ENCODE measurements at regions not wholly inside any gene's neighbourhood (a gene's known extent, or its start where the extent isn't known, plus 50 kb on each side); places are given as distances from the start of the nearest gene placed in this dataset.

DNA sequence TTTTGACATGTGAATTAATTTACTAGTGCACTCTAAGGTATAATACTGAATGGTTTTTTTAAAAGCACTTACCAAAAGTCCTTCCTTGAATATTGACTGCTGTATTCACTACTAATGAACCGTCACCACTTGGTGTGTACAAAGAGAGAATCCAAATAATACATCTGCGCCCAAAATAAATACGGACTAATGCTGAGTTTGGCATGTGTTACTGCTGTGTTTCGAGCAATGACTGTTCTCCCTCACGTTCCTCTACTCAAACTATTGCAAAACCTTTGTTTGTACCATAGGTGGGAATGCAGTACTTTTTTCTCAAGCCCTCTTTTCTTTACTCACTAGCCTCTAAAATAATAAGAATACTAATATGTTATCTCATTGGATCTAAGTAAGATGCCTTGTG lies 305.5 kb downstream of the QKI start:
- no peak overlapping the region for H3K4me3 ChIP-seq
- TF ChIP-seq POLR2AphosphoS5 (IDR thresholded peaks at IDR 0.05) = no peak
- TF ChIP-seq, protein P1, sequence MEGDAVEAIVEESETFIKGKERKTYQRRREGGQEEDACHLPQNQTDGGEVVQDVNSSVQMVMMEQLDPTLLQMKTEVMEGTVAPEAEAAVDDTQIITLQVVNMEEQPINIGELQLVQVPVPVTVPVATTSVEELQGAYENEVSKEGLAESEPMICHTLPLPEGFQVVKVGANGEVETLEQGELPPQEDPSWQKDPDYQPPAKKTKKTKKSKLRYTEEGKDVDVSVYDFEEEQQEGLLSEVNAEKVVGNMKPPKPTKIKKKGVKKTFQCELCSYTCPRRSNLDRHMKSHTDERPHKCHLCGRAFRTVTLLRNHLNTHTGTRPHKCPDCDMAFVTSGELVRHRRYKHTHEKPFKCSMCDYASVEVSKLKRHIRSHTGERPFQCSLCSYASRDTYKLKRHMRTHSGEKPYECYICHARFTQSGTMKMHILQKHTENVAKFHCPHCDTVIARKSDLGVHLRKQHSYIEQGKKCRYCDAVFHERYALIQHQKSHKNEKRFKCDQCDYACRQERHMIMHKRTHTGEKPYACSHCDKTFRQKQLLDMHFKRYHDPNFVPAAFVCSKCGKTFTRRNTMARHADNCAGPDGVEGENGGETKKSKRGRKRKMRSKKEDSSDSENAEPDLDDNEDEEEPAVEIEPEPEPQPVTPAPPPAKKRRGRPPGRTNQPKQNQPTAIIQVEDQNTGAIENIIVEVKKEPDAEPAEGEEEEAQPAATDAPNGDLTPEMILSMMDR (IDR thresholded peaks at IDR 0.05) = no peak
- no peak for TF ChIP-seq EP300 (IDR thresholded peaks at IDR 0.05)
- TF ChIP-seq POLR2A (IDR thresholded peaks at IDR 0.05) = no peak
- WGBS = 71% methylated on average over 5 of the region's 5 CpGs
- DNase-seq (ENCODE audit: low spot score in 2 of 2) = no peak
- no peaks in the 10 kb centered on the region for H3K9me3 ChIP-seq
- H3K27me3 ChIP-seq = no peaks in the 10 kb centered on the region
- no peaks in the 10 kb centered on the region for H3K36me3 ChIP-seq
- no peaks in the 10 kb centered on the region for H3K4me1 ChIP-seq
- no peak overlapping the region for H3K27ac ChIP-seq

DNA sequence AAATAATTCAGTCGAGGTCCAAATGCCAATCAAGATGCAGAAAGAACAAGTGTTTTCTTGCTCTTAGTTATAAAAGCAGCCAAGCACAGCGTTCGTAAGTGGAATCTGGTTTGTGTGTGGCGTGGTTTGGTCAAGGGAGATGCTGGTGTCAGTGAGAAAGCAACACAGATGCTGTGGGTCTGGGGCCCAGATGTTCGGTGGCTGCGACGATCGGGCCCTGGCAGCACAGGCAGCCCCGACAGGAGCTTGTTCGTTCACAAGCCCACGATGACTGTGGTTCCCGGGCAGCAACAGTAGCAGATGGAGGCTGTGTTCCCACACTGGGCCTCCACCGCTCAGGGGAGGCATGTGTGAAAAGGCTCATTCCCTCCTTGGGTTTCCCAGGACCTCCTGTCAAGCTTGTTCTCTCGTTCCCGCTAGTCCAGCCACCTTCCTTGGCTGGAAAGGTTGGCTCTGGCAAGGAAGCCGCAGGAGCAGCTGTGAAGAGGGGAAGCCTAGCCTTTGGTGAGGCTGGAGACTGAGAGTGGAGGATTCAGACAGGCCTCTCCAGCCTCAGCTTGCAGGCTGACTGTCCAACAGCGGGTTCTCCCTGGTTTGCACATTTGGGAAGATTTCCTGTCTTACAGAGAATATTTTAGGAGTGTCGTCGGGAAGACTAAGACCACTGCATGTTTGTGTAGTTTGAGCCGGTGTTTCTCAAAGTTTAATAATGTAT lies 304.7 kb downstream of the QKI start:
- H3K9me3 ChIP-seq = no peaks in the 10 kb centered on the region
- H3K27ac ChIP-seq = no peak overlapping the region
- TF ChIP-seq, protein P1 (IDR thresholded peaks at IDR 0.05) = no peak
- TF ChIP-seq POLR2A (IDR thresholded peaks at IDR 0.05) (no peak), EP300 (IDR thresholded peaks at IDR 0.05) (no peak), POLR2AphosphoS5 (IDR thresholded peaks at IDR 0.05) (no peak)
- WGBS = 68% methylated on average over 15 of the region's 20 CpGs
- DNase-seq (ENCODE audit: low spot score in 2 of 2) = no peak
- no peak overlapping the region for H3K4me3 ChIP-seq
- H3K36me3 ChIP-seq = no peaks in the 10 kb centered on the region
- no peaks in the 10 kb centered on the region for H3K4me1 ChIP-seq
- H3K27me3 ChIP-seq = no peaks in the 10 kb centered on the region

DNA sequence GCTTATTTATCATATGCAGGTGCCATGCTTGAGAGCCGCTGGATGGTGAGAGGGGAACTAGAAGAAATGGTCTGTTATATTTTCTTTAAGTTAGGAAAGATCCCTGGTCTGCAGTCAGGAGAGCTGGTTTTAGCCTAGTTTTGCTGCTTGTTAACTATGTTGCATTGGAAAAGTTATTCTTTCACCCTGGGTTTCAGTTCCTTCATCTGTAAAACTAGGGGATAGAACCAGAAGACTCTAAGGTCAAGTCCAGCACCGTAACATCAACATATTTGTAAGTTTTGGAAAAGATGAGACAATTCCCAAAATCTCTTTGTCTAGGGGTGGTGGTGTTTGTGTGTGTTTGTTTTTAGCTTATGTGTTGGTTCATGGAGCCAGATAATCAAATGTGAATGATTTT lies 304.0 kb downstream of the QKI start:
- no peak for DNase-seq (ENCODE audit: low spot score in 2 of 2)
- Histone ChIP-seq H3K4me1 (peaks cover 3% of the 10 kb centered on the region), H3K27ac (no peak overlapping the region), H3K9me3 (no peaks in the 10 kb centered on the region), H3K36me3 (no peaks in the 10 kb centered on the region), H3K27me3 (no peaks in the 10 kb centered on the region), H3K4me3 (no peak overlapping the region)
- TF ChIP-seq, protein P1 (IDR thresholded peaks at IDR 0.05) = no peak
- TF ChIP-seq POLR2A (IDR thresholded peaks at IDR 0.05) = no peak
- TF ChIP-seq POLR2AphosphoS5 (IDR thresholded peaks at IDR 0.05) = no peak
- TF ChIP-seq EP300 (IDR thresholded peaks at IDR 0.05) = no peak
- WGBS = 91% methylated on average over 2 of the region's 2 CpGs

DNA sequence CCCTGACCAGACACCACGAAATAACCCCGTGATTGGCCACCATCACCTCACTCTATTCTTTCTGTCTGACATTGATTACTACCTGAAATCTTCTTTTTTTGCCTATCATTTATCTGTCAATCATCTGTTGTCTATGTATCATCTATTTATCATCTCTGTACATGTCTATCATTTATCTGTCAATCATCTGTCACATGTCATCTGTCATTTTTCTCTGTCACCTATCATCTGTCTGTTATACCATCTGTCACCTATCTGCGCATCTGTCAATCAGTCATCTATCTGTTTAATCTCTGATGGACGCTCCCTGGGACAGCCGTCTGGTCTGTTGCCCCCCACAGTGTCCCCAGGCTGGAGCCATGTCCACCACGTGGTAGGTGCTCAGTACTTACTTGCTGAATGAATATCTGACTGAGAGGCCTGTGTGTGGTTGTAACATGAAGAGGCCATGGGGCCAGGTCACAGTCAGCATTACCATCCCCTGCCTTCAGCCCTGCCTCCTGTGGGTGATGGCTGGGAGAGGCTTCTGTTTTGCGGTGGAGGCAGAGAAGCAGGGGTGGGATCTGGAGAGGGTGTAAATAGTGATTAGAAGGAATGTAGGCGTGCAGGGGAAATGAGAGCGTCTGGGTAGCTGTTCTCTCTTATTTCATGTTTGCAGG lies 302.7 kb downstream of the QKI start:
- no peak for DNase-seq (ENCODE audit: low spot score in 2 of 2)
- peaks cover 13% of the 10 kb centered on the region for H3K4me1 ChIP-seq
- TF ChIP-seq, protein P1 (IDR thresholded peaks at IDR 0.05) = no peak
- TF ChIP-seq POLR2AphosphoS5 (IDR thresholded peaks at IDR 0.05) (no peak), POLR2A (IDR thresholded peaks at IDR 0.05) (no peak), EP300 (IDR thresholded peaks at IDR 0.05) (no peak)
- no peaks in the 10 kb centered on the region for H3K9me3 ChIP-seq
- H3K27ac ChIP-seq = no peak overlapping the region
- no peaks in the 10 kb centered on the region for H3K36me3 ChIP-seq
- 89% methylated on average over 9 of the region's 9 CpGs for WGBS
- no peak overlapping the region for H3K4me3 ChIP-seq
- no peaks in the 10 kb centered on the region for H3K27me3 ChIP-seq

DNA sequence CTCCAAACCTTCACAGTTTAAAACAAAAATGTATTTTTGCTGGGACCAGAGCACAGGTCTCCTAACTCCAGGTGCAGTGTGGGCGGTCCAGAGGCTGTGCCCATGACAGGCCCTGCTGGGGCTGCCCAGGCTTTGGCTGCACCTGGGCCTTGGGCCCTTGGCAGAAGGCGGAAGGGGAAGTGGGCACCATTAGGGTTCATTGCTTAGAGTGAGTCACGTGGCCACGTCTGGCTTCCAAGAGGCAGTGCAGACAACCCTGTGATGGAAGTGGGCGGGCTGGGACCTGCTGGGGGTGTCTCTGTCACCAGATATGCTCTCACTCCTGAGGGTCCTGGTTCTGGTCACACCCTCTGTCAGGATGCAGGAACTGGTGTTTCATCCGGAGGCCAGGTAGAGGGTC lies 302.2 kb downstream of the QKI start:
- WGBS = 71% methylated on average over 5 of the region's 6 CpGs
- TF ChIP-seq, protein P1 (IDR thresholded peaks at IDR 0.05) = no peak
- TF ChIP-seq POLR2AphosphoS5 (IDR thresholded peaks at IDR 0.05) = no peak
- no peak for TF ChIP-seq POLR2A (IDR thresholded peaks at IDR 0.05)
- no peak for TF ChIP-seq EP300 (IDR thresholded peaks at IDR 0.05)

More for the DNA sequence above, 302.2 kb downstream of the QKI start:
- H3K4me1 ChIP-seq = peaks cover 19% of the 10 kb centered on the region
- H3K9me3 ChIP-seq = no peaks in the 10 kb centered on the region
- H3K27me3 ChIP-seq = no peaks in the 10 kb centered on the region
- H3K27ac ChIP-seq = no peak overlapping the region
- no peak for DNase-seq (ENCODE audit: low spot score in 2 of 2)
- no peaks in the 10 kb centered on the region for H3K36me3 ChIP-seq
- no peak overlapping the region for H3K4me3 ChIP-seq
